HEK293 (cell line): ENCODE measurements at regions not wholly inside any gene's neighbourhood (a gene's known extent, or its start where the extent isn't known, plus 50 kb on each side); places are given as distances from the start of the nearest gene placed in this dataset.

Experiments
- CTCF ChIA-PET: fragments of 350-600 bp; formaldehyde crosslinking; extraction: SDS; loops from one replicate; lab custom pipeline; 2021; ENCODE audit warnings: antibody characterized with exemption; lab: Yijun Ruan, JAX
- POLR2A ChIA-PET: fragments of 300-600 bp; formaldehyde crosslinking; extraction: SDS; loops from one replicate; lab custom pipeline; 2020; ENCODE audit warnings: antibody characterized with exemption, inconsistent platforms; lab: Yijun Ruan, JAX
- H3K27ac ChIP-seq: fragments of 200-500 bp; sonication (Bioruptor generic); 2 replicates; pipeline ENCODE4 v1.5.1; 2014; ENCODE audit warnings: low read depth, low read length, control low read depth, inconsistent platforms; ENCODE audit errors: extremely low read depth
- H3K36me3 ChIP-seq, 2 experiments: fragments of 200-500 bp in 1 of 2; sonication (Bioruptor generic) in 1 of 2; 1 replicate in 1 of 2; 2 replicates in 1 of 2; pipeline ENCODE4 v1.5.1; 2014 to 2017; ENCODE audit warnings: inconsistent platforms in 2 of 2, low read length in 2 of 2; ENCODE audit not compliant: control insufficient read depth in 2 of 2, insufficient read depth in 1 of 2
- H3K4me1 ChIP-seq: fragments of 200-500 bp; sonication (Bioruptor generic); 2 replicates; pipeline ENCODE4 v1.5.1; 2014; ENCODE audit warnings: mild to moderate bottlenecking, low read length, inconsistent platforms; ENCODE audit not compliant: control insufficient read depth, insufficient read depth
- H3K4me3 ChIP-seq: 2 replicates; pipeline ENCODE4 v1.5.1; 2011; ENCODE audit warnings: low read depth, mild to moderate bottlenecking, control low read depth, low read length, moderate library complexity
- H3K9me3 ChIP-seq: fragments of 200-500 bp; sonication (Bioruptor generic); 2 replicates; pipeline ENCODE4 v1.5.1; 2014; ENCODE audit warnings: low read depth, low read length, inconsistent platforms; ENCODE audit not compliant: control insufficient read depth, insufficient read depth
- FEZF1 ChIP-seq: fragments of 450-650 bp; formaldehyde crosslinking; IDR thresholded peaks from 2 replicates; pipeline ENCODE4 v1.5.1; 2016; ENCODE audit warnings: missing biosample characterization, missing genetic modification characterization
- GLI4 ChIP-seq: fragments of 450-650 bp; formaldehyde crosslinking; IDR thresholded peaks from 2 replicates; pipeline ENCODE4 v1.5.1; 2016; ENCODE audit warnings: missing biosample characterization, missing genetic modification characterization
- KLF1 ChIP-seq: fragments of 450-650 bp; formaldehyde crosslinking; IDR thresholded peaks from 2 replicates; pipeline ENCODE4 v1.5.1; 2016; ENCODE audit warnings: missing biosample characterization, missing genetic modification characterization
- ZBTB1 ChIP-seq: fragments of 450-650 bp; formaldehyde crosslinking; IDR thresholded peaks from 2 replicates; pipeline ENCODE4 v1.5.1; 2016; ENCODE audit warnings: missing biosample characterization, missing genetic modification characterization
- ZBTB10 ChIP-seq: fragments of 450-650 bp; formaldehyde crosslinking; IDR thresholded peaks from 2 replicates; pipeline ENCODE4 v1.5.1; 2016; ENCODE audit warnings: missing biosample characterization, missing genetic modification characterization
- ZBTB17 ChIP-seq: fragments of 450-650 bp; formaldehyde crosslinking; IDR thresholded peaks from 2 replicates; pipeline ENCODE4 v1.5.1; 2016; ENCODE audit warnings: missing biosample characterization, missing genetic modification characterization
- ZBTB21 ChIP-seq: fragments of 450-650 bp; formaldehyde crosslinking; IDR thresholded peaks from 2 replicates; pipeline ENCODE4 v1.5.1; 2017; ENCODE audit warnings: missing biosample characterization, missing genetic modification characterization
- ZFP37 ChIP-seq: fragments of 450-650 bp; formaldehyde crosslinking; IDR thresholded peaks from 2 replicates; pipeline ENCODE4 v1.5.1; 2016; ENCODE audit warnings: missing biosample characterization, missing genetic modification characterization
- ZNF112 ChIP-seq: fragments of 450-650 bp; formaldehyde crosslinking; IDR thresholded peaks from 2 replicates; pipeline ENCODE4 v1.5.0; 2017; ENCODE audit warnings: missing biosample characterization, missing genetic modification characterization
- ZNF132 ChIP-seq: fragments of 450-650 bp; formaldehyde crosslinking; IDR thresholded peaks from 2 replicates; pipeline ENCODE4 v1.5.1; 2017; ENCODE audit warnings: missing biosample characterization, missing genetic modification characterization, borderline replicate concordance
- ZNF2 ChIP-seq: fragments of 450-650 bp; formaldehyde crosslinking; IDR thresholded peaks from 2 replicates; pipeline ENCODE4 v1.5.1; 2016; ENCODE audit warnings: missing biosample characterization, missing genetic modification characterization
- ZNF311 ChIP-seq: fragments of 450-650 bp; formaldehyde crosslinking; IDR thresholded peaks from 2 replicates; pipeline ENCODE4 v1.5.1; 2017; ENCODE audit warnings: missing biosample characterization, missing genetic modification characterization, borderline replicate concordance
- ZNF37A ChIP-seq: fragments of 450-650 bp; IDR thresholded peaks from 2 replicates; pipeline ENCODE4 v1.5.1; 2018; ENCODE audit warnings: missing biosample characterization, missing genetic modification characterization
- ZNF394 ChIP-seq: fragments of 450-650 bp; formaldehyde crosslinking; IDR thresholded peaks from 2 replicates; pipeline ENCODE4 v1.5.1; 2016; ENCODE audit warnings: missing biosample characterization, missing genetic modification characterization, mild to moderate bottlenecking, moderate library complexity, borderline replicate concordance
- ZNF521 ChIP-seq: fragments of 450-650 bp; formaldehyde crosslinking; IDR thresholded peaks from 2 replicates; pipeline ENCODE4 v1.5.1; 2017; ENCODE audit warnings: missing biosample characterization, mild to moderate bottlenecking, missing genetic modification characterization
- ZNF548 ChIP-seq: fragments of 450-650 bp; formaldehyde crosslinking; IDR thresholded peaks from 2 replicates; pipeline ENCODE4 v1.5.1; 2016; ENCODE audit warnings: missing biosample characterization, missing genetic modification characterization
- ZNF555 ChIP-seq: fragments of 450-650 bp; formaldehyde crosslinking; conservative IDR thresholded peaks from 2 replicates; pipeline ENCODE4 v1.5.1; 2017; ENCODE audit warnings: missing biosample characterization, mild to moderate bottlenecking, missing genetic modification characterization, inconsistent platforms
- ZNF558 ChIP-seq: fragments of 450-650 bp; formaldehyde crosslinking; IDR thresholded peaks from 2 replicates; pipeline ENCODE4 v1.5.1; 2016; ENCODE audit warnings: missing biosample characterization, missing genetic modification characterization
- ZNF785 ChIP-seq: fragments of 450-650 bp; formaldehyde crosslinking; IDR thresholded peaks from 2 replicates; pipeline ENCODE4 v1.5.1; 2016; ENCODE audit warnings: missing biosample characterization, missing genetic modification characterization
- ZNF791 ChIP-seq: fragments of 450-650 bp; formaldehyde crosslinking; IDR thresholded peaks from 2 replicates; pipeline ENCODE4 v1.5.1; 2016; ENCODE audit warnings: missing biosample characterization, missing genetic modification characterization
- ZSCAN16 ChIP-seq: fragments of 450-650 bp; formaldehyde crosslinking; IDR thresholded peaks from 2 replicates; pipeline ENCODE4 v1.5.1; 2016; ENCODE audit warnings: missing biosample characterization, missing genetic modification characterization
- TF ChIP-seq, protein P1 (sequence below): fragments of 450-650 bp; formaldehyde crosslinking; IDR thresholded peaks from 2 replicates; pipeline ENCODE4 v1.5.1; 2016; ENCODE audit warnings: missing biosample characterization, missing genetic modification characterization

- no peak overlapping the region for H3K4me3 ChIP-seq
- no peaks in the 10 kb centered on the region for H3K4me1 ChIP-seq
- ChIA-PET POLR2A (no interaction called here), CTCF (interaction anchor here (0.7 to 0.8 kb wide), 2 partner anchors 10 to 1192 kb away, joined by 3 read pairs; no protein-coding TSS in a partner anchor)
- TF ChIP-seq KLF1 (tag by site-specific recombination) (no peak), ZBTB1 (no peak), ZBTB17 (tag by site-specific recombination) (no peak), ZNF132 (no peak), ZNF548 (tag by site-specific recombination) (no peak), ZNF112 (tag by site-specific recombination) (no peak), ZNF2 (tag by site-specific recombination) (no peak), ZBTB21 (tag by site-specific recombination) (no peak), FEZF1 (no peak), ZNF521 (tag by site-specific recombination) (no peak), ZNF555 (tag by site-specific recombination) (no peak), ZBTB10 (tag by site-specific recombination) (no peak), ZSCAN16 (tag by site-specific recombination) (no peak), GLI4 (tag by site-specific recombination) (no peak), ZNF558 (tag by site-specific recombination) (no peak), ZFP37 (tag by site-specific recombination) (no peak)
- no peak overlapping the region for H3K27ac ChIP-seq
- H3K36me3 ChIP-seq, result no peaks in the 10 kb centered on the region
- H3K9me3 ChIP-seq, result no peaks in the 10 kb centered on the region
These were observed 1586.7 kb downstream of the HACE1 start for GRCh38 chr6:103273048-103273447.

DNA sequence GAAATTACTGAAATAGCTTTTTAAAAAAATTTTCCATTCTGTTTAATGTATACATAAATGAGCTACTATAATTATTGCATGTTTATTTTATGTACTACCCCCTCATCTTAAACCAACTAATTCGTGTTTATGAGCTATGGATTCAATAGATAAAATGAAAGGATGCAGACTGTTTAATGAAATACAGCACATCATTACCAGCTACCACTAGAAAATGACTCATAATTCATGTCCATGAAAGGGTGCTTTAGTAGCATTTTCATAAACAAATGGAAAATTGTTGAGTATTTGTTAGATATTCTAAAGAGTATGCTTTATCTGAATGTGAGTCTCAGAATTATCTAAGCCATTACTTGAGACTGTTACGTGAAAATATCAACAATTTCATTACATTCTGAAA, 1590.1 kb downstream of the HACE1 start:
- H3K4me3 ChIP-seq, result no peak overlapping the region
- POLR2A ChIA-PET, result no interaction called here
- no peak overlapping the region for H3K27ac ChIP-seq
- no peaks in the 10 kb centered on the region for H3K4me1 ChIP-seq
- no peaks in the 10 kb centered on the region for H3K9me3 ChIP-seq
- H3K36me3 ChIP-seq, result no peaks in the 10 kb centered on the region
- TF ChIP-seq ZNF394 (tag by site-specific recombination), result no peak
- TF ChIP-seq, protein P1, sequence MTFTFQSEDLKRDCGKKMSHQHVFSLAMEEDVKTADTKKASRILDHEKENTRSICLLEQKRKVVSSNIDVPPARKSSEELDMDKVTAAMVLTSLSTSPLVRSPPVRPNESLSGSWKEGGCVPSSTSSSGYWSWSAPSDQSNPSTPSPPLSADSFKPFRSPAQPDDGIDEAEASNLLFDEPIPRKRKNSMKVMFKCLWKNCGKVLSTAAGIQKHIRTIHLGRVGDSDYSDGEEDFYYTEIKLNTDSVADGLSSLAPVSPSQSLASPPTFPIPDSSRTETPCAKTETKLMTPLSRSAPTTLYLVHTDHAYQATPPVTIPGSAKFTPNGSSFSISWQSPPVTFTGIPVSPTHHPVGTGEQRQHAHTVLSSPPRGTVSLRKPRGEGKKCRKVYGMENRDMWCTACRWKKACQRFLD (tag by site-specific recombination), result no peak
- TF ChIP-seq ZNF37A (tag by site-specific recombination), result no peak
- CTCF ChIA-PET, result no interaction called here

GRCh38 chr6:103268335-103268734, 1591.4 kb downstream of the HACE1 start:
- CTCF ChIA-PET, result interaction anchor here (0.6 to 0.7 kb wide), 2 partner anchors 257 to 575 kb away, joined by 3 to 6 read pairs; no protein-coding TSS in a partner anchor
- Histone ChIP-seq H3K4me1 (no peaks in the 10 kb centered on the region), H3K9me3 (no peaks in the 10 kb centered on the region), H3K27ac (no peak overlapping the region), H3K4me3 (no peak overlapping the region), H3K36me3 (no peaks in the 10 kb centered on the region)
- no peak for TF ChIP-seq ZNF112 (tag by site-specific recombination)
- no peak for TF ChIP-seq ZFP37 (tag by site-specific recombination)
- no peak for TF ChIP-seq ZNF791 (tag by site-specific recombination)
- TF ChIP-seq ZNF311 (tag by site-specific recombination), result no peak
- no peak for TF ChIP-seq ZNF555 (tag by site-specific recombination)
- TF ChIP-seq ZNF785, result no peak
- no peak for TF ChIP-seq ZNF521 (tag by site-specific recombination)
- POLR2A ChIA-PET, result no interaction called here
